Natural killer cell (primary cell): ENCODE measurements at regions not wholly inside any gene's neighbourhood (a gene's known extent, or its start where the extent isn't known, plus 50 kb on each side); places are given as distances from the start of the nearest gene placed in this dataset.

ENCODE experiments used
- ATAC-seq, 3 donors: fragments of 150-1000 bp in 2 of 3; fragments of 200-7000 bp in 1 of 3; cut with Tn5 transposase; 1 replicate in 1 of 3; 2 replicates in 2 of 3; pipeline ENCODE4 v1.10.0; 2021; ENCODE audit warnings: mild to moderate bottlenecking in 2 of 3, moderate library complexity in 2 of 3
- DNase-seq, 2 donors: peaks; one replicate each; pipeline versions ENCODE4 v3.0.0 to v3.0.0-alpha.2; 2013 to 2021; ENCODE audit warnings: mixed read lengths in 1 of 2
- H3K27ac ChIP-seq: one replicate; pipeline ENCODE4 v1.5.1; 2013; ENCODE audit warnings: mild to moderate bottlenecking, low read length
- H3K27me3 ChIP-seq: one replicate; pipeline ENCODE4 v1.6.1; 2013; ENCODE audit warnings: low read length; ENCODE audit not compliant: control insufficient read depth, insufficient read depth
- H3K36me3 ChIP-seq: one replicate; pipeline ENCODE4 v1.6.1; 2013; ENCODE audit warnings: low read length; ENCODE audit not compliant: control insufficient read depth, insufficient read depth
- H3K4me1 ChIP-seq: one replicate; pipeline ENCODE4 v1.6.1; 2013; ENCODE audit warnings: low read length; ENCODE audit not compliant: control insufficient read depth, insufficient read depth
- H3K4me3 ChIP-seq: one replicate; pipeline ENCODE4 v1.5.1; 2013; ENCODE audit warnings: low read length
- H3K9me3 ChIP-seq: one replicate; pipeline ENCODE4 v1.6.1; 2013; ENCODE audit warnings: low read length; ENCODE audit not compliant: control insufficient read depth, insufficient read depth
- H3K27ac Mint-ChIP-seq, 2 donors: one replicate each; pipeline ENCODE4 v1.8.0; 2022; ENCODE audit warnings: mild to moderate bottlenecking in 2 of 2, mixed read lengths in 2 of 2, moderate library complexity in 1 of 2
- H3K27me3 Mint-ChIP-seq, 2 donors: one replicate each; pipeline ENCODE4 v1.8.0; 2022; ENCODE audit warnings: low read depth in 2 of 2, mixed read lengths in 2 of 2
- H3K36me3 Mint-ChIP-seq: one replicate; pipeline ENCODE4 v1.8.0; 2022; ENCODE audit warnings: mixed read lengths
- H3K4me1 Mint-ChIP-seq, 2 donors: one replicate each; pipeline ENCODE4 v1.8.0; 2022; ENCODE audit warnings: mixed read lengths in 2 of 2
- H3K4me3 Mint-ChIP-seq: one replicate; pipeline ENCODE4 v1.8.0; 2022; ENCODE audit warnings: mild to moderate bottlenecking, moderate library complexity, mixed read lengths
- H3K9me3 Mint-ChIP-seq, 2 donors: one replicate each; pipeline ENCODE4 v1.8.0; 2022; ENCODE audit warnings: mixed read lengths in 2 of 2
- WGBS: methylation state at CpG from one replicate; pipeline ENCODE4 v1.1.7; 2013; ENCODE audit warnings: missing lambda C conversion rate; ENCODE audit not compliant: insufficient coverage; 5-methylcytosine and 5-hydroxymethylcytosine counted together
- intact Hi-C: fragments of 100-400 bp; cut with micrococcal nuclease; formaldehyde crosslinking; loops from one replicate; pipeline ENCODE4 v1.14.2; 2022
- TF ChIP-seq, protein P1 (sequence below): fragments of 200-600 bp; IDR thresholded peaks from one replicate; pipeline ENCODE4 v1.8.0; 2022; ENCODE audit warnings: antibody characterized with exemption

DNA sequence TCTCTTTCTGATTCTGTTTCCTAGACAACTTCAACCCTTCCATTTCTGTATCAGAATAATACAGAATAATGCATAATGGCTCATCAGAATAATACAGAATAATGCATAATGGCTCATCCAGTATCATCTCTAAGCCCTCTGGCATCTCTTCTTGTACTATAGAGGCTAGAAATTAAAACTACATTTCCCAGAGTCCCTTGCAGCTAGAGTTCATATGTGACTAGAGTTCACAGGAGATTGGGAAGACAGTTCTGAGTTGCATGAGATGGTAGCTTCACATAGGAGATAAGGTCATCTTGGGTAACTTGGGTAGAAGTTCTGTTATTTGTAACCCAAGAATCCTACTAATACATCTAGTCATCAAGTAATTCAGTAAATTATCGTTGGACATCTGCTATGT lies 122.9 kb upstream of the NRBF2 start:
- H3K9me3 Mint-ChIP-seq: no peaks in the 10 kb centered on the region
- WGBS: no CpG with 5 or more reads among the region's 1 CpG
- no peak overlapping the region for H3K27ac Mint-ChIP-seq

GRCh38 chr10:63008491-63008890 lies 124.6 kb upstream of the NRBF2 start:
- no peak for DNase-seq
- Mint-ChIP-seq H3K36me3 (no peaks in the 10 kb centered on the region), H3K4me1 (no peaks in the 10 kb centered on the region), H3K4me3 (no peak overlapping the region), H3K27me3 (peaks cover 11 to 45% of the 10 kb centered on the region in 2 donors), H3K27ac (no peak overlapping the region), H3K9me3 (no peaks in the 10 kb centered on the region)
- no peaks in the 10 kb centered on the region for H3K4me1 ChIP-seq
- no peak overlapping the region for H3K27ac ChIP-seq
- H3K9me3 ChIP-seq: no peaks in the 10 kb centered on the region
- ATAC-seq: no peak
- no peaks in the 10 kb centered on the region for H3K36me3 ChIP-seq
- TF ChIP-seq, protein P1, sequence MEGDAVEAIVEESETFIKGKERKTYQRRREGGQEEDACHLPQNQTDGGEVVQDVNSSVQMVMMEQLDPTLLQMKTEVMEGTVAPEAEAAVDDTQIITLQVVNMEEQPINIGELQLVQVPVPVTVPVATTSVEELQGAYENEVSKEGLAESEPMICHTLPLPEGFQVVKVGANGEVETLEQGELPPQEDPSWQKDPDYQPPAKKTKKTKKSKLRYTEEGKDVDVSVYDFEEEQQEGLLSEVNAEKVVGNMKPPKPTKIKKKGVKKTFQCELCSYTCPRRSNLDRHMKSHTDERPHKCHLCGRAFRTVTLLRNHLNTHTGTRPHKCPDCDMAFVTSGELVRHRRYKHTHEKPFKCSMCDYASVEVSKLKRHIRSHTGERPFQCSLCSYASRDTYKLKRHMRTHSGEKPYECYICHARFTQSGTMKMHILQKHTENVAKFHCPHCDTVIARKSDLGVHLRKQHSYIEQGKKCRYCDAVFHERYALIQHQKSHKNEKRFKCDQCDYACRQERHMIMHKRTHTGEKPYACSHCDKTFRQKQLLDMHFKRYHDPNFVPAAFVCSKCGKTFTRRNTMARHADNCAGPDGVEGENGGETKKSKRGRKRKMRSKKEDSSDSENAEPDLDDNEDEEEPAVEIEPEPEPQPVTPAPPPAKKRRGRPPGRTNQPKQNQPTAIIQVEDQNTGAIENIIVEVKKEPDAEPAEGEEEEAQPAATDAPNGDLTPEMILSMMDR: no peak
- peaks cover 2% of the 10 kb centered on the region for H3K27me3 ChIP-seq
- H3K4me3 ChIP-seq: no peak overlapping the region
- intact Hi-C loops: no loop called here

More for the DNA sequence above, 122.9 kb upstream of the NRBF2 start:
- no peaks in the 10 kb centered on the region for H3K4me1 ChIP-seq
- no peak overlapping the region for H3K27ac ChIP-seq
- H3K27me3 ChIP-seq: peaks cover 2% of the 10 kb centered on the region
- H3K27me3 Mint-ChIP-seq: peaks cover 11 to 51% of the 10 kb centered on the region in 2 donors
- no peak overlapping the region for H3K4me3 Mint-ChIP-seq
- H3K36me3 ChIP-seq: no peaks in the 10 kb centered on the region
- no peaks in the 10 kb centered on the region for H3K9me3 ChIP-seq
- H3K4me3 ChIP-seq: no peak overlapping the region
- no peaks in the 10 kb centered on the region for H3K36me3 Mint-ChIP-seq
- TF ChIP-seq, protein P1: no peak
- DNase-seq: no peak
- H3K4me1 Mint-ChIP-seq: no peaks in the 10 kb centered on the region
- intact Hi-C loops: loop anchor here (10.0 kb wide), 1 partner anchor 415 kb away; no protein-coding TSS in a partner anchor
- ATAC-seq: no peak

DNA sequence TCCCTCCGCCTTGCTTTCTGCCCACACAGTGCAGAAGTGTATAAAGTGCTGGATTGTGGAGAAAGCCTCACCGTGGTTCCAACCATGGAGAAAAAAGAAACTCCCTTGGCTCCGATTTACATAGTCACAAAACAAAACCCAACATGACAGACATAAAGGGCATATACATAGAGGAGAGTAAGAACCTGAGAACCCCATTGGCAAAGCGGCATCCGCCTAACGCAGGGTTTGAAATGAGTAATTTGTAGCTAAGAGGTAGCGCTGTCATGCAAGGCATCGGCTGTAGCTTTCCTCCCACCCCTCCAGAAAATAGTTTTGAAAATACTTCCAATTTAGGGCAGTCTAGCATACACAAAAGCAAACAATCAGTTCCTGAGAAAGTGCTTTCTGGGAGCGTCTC lies 126.0 kb upstream of the NRBF2 start:
- H3K4me1 ChIP-seq: no peaks in the 10 kb centered on the region
- 100% methylated on average over 2 of the region's 9 CpGs for WGBS
- H3K9me3 ChIP-seq: no peaks in the 10 kb centered on the region
- TF ChIP-seq, protein P1: no peak
- no peak for ATAC-seq
- Mint-ChIP-seq H3K9me3 (no peaks in the 10 kb centered on the region), H3K27ac (no peak overlapping the region), H3K4me1 (no peaks in the 10 kb centered on the region), H3K36me3 (no peaks in the 10 kb centered on the region), H3K4me3 (no peak overlapping the region), H3K27me3 (peaks cover 11 to 33% of the 10 kb centered on the region in 2 donors)
- H3K27ac ChIP-seq: no peak overlapping the region
- H3K4me3 ChIP-seq: no peak overlapping the region
- peaks cover 2% of the 10 kb centered on the region for H3K27me3 ChIP-seq
- no peak for DNase-seq
- intact Hi-C loops: no loop called here
- H3K36me3 ChIP-seq: no peaks in the 10 kb centered on the region

- Histone ChIP-seq H3K4me3 (no peak overlapping the region), H3K27me3 (peaks cover 2% of the 10 kb centered on the region), H3K4me1 (no peaks in the 10 kb centered on the region), H3K9me3 (no peaks in the 10 kb centered on the region), H3K36me3 (no peaks in the 10 kb centered on the region), H3K27ac (no peak overlapping the region)
- 66% methylated on average over 2 of the region's 3 CpGs for WGBS
- H3K4me1 Mint-ChIP-seq: no peaks in the 10 kb centered on the region
- H3K4me3 Mint-ChIP-seq: no peak overlapping the region
- TF ChIP-seq, protein P1: no peak
- DNase-seq (no peak), ATAC-seq (no peak)
- H3K9me3 Mint-ChIP-seq: no peaks in the 10 kb centered on the region
- H3K27ac Mint-ChIP-seq: no peak overlapping the region
- H3K36me3 Mint-ChIP-seq: no peaks in the 10 kb centered on the region
- intact Hi-C loops: loop anchor here (2.0 kb wide), 1 partner anchor 154 kb away; no protein-coding TSS in a partner anchor
- H3K27me3 Mint-ChIP-seq: peaks cover 14 to 40% of the 10 kb centered on the region in 2 donors
Observed at GRCh38 chr10:63005246-63005645, 127.9 kb upstream of the NRBF2 start.
